Endothelial cell of umbilical vein (primary cell): ENCODE measurements at regions not wholly inside any gene's neighbourhood (a gene's known extent, or its start where the extent isn't known, plus 50 kb on each side); places are given as distances from the start of the nearest gene placed in this dataset.

Experiments
- BruUV-seq: library from RNA; stranded (reverse); fragments of 400-500 nt; replicated peaks from 2 replicates; lab custom pipeline; 2021; lab: Mats Ljungman, UMichigan
- CTCF ChIA-PET: fragments of 300-600, 350-600 bp; sonication (Branson Sonifier 250); formaldehyde crosslinking; loops from one replicate; lab custom pipeline; 2021; ENCODE audit warnings: antibody characterized with exemption, inconsistent platforms; lab: Charles Lee
- POLR2A ChIA-PET: fragments of 300-600, 350-600 bp; sonication (Branson Sonifier 250); formaldehyde crosslinking; loops from one replicate; lab custom pipeline; 2021; ENCODE audit warnings: antibody characterized with exemption, inconsistent platforms; lab: Charles Lee
- DNase-seq: peaks from one replicate; pipeline ENCODE4 v3.0.0-alpha.2; 2011; ENCODE audit warnings: low read depth, low spot score
- FAIRE-seq: peaks from 2 replicates; lab custom pipeline; 2011; peaks lifted over from hg19 to GRCh38; lab: Jason Lieb, UNC
- H2AFZ ChIP-seq: 2 replicates; pipeline ENCODE4 v1.6.0; 2012; ENCODE audit warnings: low read depth, low read length, control low read depth, inconsistent platforms
- H3K27ac ChIP-seq: 2 replicates; pipeline ENCODE4 v1.5.1; 2011; ENCODE audit warnings: low read depth, mild to moderate bottlenecking, control low read depth, low read length, moderate library complexity; ENCODE audit not compliant: insufficient read depth
- H3K27me3 ChIP-seq, 2 experiments: 2 replicates each; pipeline versions ENCODE4 v1.6.0 to v1.6.1; 2011; ENCODE audit warnings: low read length in 2 of 2, mixed read lengths in 1 of 2; ENCODE audit not compliant: control insufficient read depth in 2 of 2, insufficient read depth in 2 of 2
- H3K36me3 ChIP-seq, 2 experiments: 2 replicates in 1 of 2; 3 replicates in 1 of 2; pipeline ENCODE4 v1.5.1; 2011; ENCODE audit warnings: low read length in 2 of 2, mild to moderate bottlenecking in 1 of 2, moderate library complexity in 1 of 2; ENCODE audit not compliant: control insufficient read depth in 2 of 2, insufficient read depth in 2 of 2; ENCODE audit errors: extremely low read depth in 1 of 2
- H3K4me1 ChIP-seq: 3 replicates; pipeline ENCODE4 v1.5.1; 2011; ENCODE audit warnings: mild to moderate bottlenecking, low read length; ENCODE audit not compliant: control insufficient read depth, insufficient read depth; ENCODE audit errors: extremely low read depth
- H3K4me2 ChIP-seq: 2 replicates; pipeline ENCODE4 v1.6.1; 2011; ENCODE audit warnings: low read length, control low read depth, mixed read lengths; ENCODE audit not compliant: insufficient read depth
- H3K4me3 ChIP-seq, 3 experiments: fragments of 200-600 bp in 1 of 3; sonication (generic), shearing (Covaris generic) in 1 of 3; replicated peaks in 1 of 3; 2 replicates each; pipeline ENCODE4 v1.5.1; 2011 to 2016; ENCODE audit warnings: control low read depth in 3 of 3, low read length in 3 of 3, mild to moderate bottlenecking in 2 of 3, inconsistent platforms in 1 of 3, low read depth in 1 of 3, moderate library complexity in 1 of 3; ENCODE audit not compliant: insufficient read depth in 1 of 3
- H3K79me2 ChIP-seq: 2 replicates; pipeline ENCODE4 v1.6.0; 2012; ENCODE audit warnings: low read length, inconsistent platforms; ENCODE audit not compliant: control insufficient read depth, insufficient read depth
- H3K9ac ChIP-seq: replicated peaks from 2 replicates; pipeline ENCODE3; 2011; ENCODE audit warnings: low read length, control low read depth; ENCODE audit not compliant: insufficient read depth; ENCODE audit errors: extremely low read depth
- H3K9me1 ChIP-seq: replicated peaks from 3 replicates; pipeline ENCODE4 v1.6.0; 2011; ENCODE audit warnings: mild to moderate bottlenecking, low read length; ENCODE audit not compliant: control insufficient read depth, insufficient read depth; ENCODE audit errors: extremely low read depth
- H3K9me3 ChIP-seq: replicated peaks from 2 replicates; pipeline ENCODE4 v1.5.1; 2012; ENCODE audit warnings: low read length, inconsistent platforms; ENCODE audit not compliant: control insufficient read depth, insufficient read depth
- H4K20me1 ChIP-seq: replicated peaks from 2 replicates; pipeline ENCODE3; 2011; ENCODE audit warnings: mild to moderate bottlenecking, low read length; ENCODE audit not compliant: control insufficient read depth, insufficient read depth; ENCODE audit errors: extremely low read depth
- EZH2 ChIP-seq: IDR thresholded peaks from 2 replicates; pipeline ENCODE4 v1.6.1; 2012; ENCODE audit warnings: borderline replicate concordance, low read depth, mild to moderate bottlenecking, moderate library complexity, low read length, inconsistent platforms; ENCODE audit not compliant: severe bottlenecking
- FOS ChIP-seq: IDR thresholded peaks from 2 replicates; pipeline ENCODE4 v1.6.1; 2011; ENCODE audit warnings: mild to moderate bottlenecking, low read length, moderate library complexity, borderline replicate concordance; ENCODE audit not compliant: insufficient read depth
- GATA2 ChIP-seq: IDR thresholded peaks from 2 replicates; pipeline ENCODE4 v1.7.0; 2011; ENCODE audit warnings: low read depth, mild to moderate bottlenecking, moderate library complexity, mixed read lengths, low read length; ENCODE audit not compliant: insufficient read length, insufficient read depth
- MAX ChIP-seq: IDR thresholded peaks from 2 replicates; pipeline ENCODE4 v1.6.1; 2011; ENCODE audit not compliant: insufficient read depth, insufficient read length
- MYC ChIP-seq: IDR thresholded peaks from one replicate; pipeline ENCODE4 v1.6.1; 2011; ENCODE audit warnings: mild to moderate bottlenecking, low read depth, low read length
- POLR2AphosphoS5 ChIP-seq: IDR thresholded peaks from 2 replicates; pipeline ENCODE4 v1.6.1; 2012; ENCODE audit warnings: low read depth, mild to moderate bottlenecking, control low read depth, low read length, moderate library complexity; ENCODE audit not compliant: insufficient read depth
- dilution Hi-C: fragments of 300-500 bp; cut with MboI; formaldehyde crosslinking; loops from one replicate; pipeline ENCODE4 v1.15.0; 2019; ENCODE audit warnings: low sequenced_read_pairs; ENCODE audit not compliant: extremely low pct_ligation_motif_present
- intact Hi-C: fragments of 100-400 bp; cut with micrococcal nuclease; formaldehyde crosslinking; loops from one replicate; pipeline ENCODE4 v1.10.0; 2022
- TF ChIP-seq, protein P1 (sequence below), 2 donors: IDR thresholded peaks; 1 replicate in 1 of 2; 2 replicates in 1 of 2; pipeline ENCODE4 v1.5.1; 2011; ENCODE audit warnings: low read length in 2 of 2, mild to moderate bottlenecking in 2 of 2, moderate library complexity in 2 of 2, control low read depth in 1 of 2, inconsistent platforms in 1 of 2, low read depth in 1 of 2; ENCODE audit not compliant: insufficient read depth in 1 of 2; ENCODE audit errors: extremely low read depth in 1 of 2

DNA sequence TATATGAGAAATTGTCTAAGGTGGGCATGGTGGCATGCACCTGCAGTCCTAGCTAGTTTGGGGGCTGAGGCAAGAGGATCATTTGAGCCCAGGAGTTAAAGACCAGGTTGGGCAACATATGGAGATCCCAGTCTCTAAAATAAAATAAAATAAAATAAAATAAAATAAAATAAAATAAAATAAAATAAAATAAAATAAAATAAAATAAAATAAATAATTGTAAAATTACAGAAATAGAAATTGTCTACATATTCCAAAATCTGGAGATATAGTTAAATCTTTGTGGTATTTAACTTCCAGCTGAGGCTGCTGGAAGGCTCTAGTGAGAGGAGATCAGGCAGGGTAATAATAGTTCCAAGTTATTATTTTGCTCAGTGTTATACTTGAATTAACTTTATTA lies 1432.1 kb upstream of the CDH2 start:
- Histone ChIP-seq H3K36me3 (no peaks in the 10 kb centered on the region), H3K9me3 (no peaks in the 10 kb centered on the region), H3K4me1 (no peaks in the 10 kb centered on the region), H3K27me3 (no peaks in the 10 kb centered on the region), H2AFZ (no peak overlapping the region), H3K9me1 (no peaks in the 10 kb centered on the region), H3K27ac (no peak overlapping the region), H3K4me2 (no peak overlapping the region), H3K79me2 (no peaks in the 10 kb centered on the region), H3K4me3 (no peak overlapping the region), H4K20me1 (no peaks in the 10 kb centered on the region), H3K9ac (no peak overlapping the region)
- FAIRE-seq (no peak), DNase-seq (no peak)
- CTCF ChIA-PET = no interaction called here
- intact Hi-C loops = no loop called here
- TF ChIP-seq MAX (no peak), EZH2 (no peak), POLR2AphosphoS5 (no peak), GATA2 (no peak), MYC (no peak)
- TF ChIP-seq, protein P1, sequence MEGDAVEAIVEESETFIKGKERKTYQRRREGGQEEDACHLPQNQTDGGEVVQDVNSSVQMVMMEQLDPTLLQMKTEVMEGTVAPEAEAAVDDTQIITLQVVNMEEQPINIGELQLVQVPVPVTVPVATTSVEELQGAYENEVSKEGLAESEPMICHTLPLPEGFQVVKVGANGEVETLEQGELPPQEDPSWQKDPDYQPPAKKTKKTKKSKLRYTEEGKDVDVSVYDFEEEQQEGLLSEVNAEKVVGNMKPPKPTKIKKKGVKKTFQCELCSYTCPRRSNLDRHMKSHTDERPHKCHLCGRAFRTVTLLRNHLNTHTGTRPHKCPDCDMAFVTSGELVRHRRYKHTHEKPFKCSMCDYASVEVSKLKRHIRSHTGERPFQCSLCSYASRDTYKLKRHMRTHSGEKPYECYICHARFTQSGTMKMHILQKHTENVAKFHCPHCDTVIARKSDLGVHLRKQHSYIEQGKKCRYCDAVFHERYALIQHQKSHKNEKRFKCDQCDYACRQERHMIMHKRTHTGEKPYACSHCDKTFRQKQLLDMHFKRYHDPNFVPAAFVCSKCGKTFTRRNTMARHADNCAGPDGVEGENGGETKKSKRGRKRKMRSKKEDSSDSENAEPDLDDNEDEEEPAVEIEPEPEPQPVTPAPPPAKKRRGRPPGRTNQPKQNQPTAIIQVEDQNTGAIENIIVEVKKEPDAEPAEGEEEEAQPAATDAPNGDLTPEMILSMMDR (IDR thresholded peaks at IDR 0.05; ENCODE audit: extremely low read depth in 1 of 2, insufficient read depth in 1 of 2, low read depth in 1 of 2, low read length in 2 of 2) = no peak
- POLR2A ChIA-PET = no interaction called here
- BruUV-seq = no TSS peak
- dilution Hi-C loops = no loop called here

DNA sequence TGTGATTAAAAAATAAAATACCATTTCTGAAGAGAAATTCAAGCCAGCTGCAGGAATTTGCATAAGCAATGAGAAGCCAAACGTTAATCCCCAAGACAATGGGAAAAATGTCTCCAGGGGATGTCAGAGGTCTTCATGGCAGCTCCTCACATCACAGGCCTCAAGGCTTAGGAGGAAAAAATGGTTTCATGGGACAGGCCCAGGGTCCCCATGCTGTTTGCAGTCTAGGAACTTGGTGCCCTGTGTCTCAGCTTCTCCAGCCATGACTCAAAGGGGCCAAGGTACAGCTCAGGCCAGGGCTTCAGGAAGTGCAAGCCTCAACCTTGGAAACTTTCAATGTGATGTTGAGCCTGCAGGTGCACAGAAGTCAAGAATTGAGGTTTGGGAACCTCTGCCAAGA lies 1428.4 kb upstream of the CDH2 start:
- CTCF ChIA-PET = no interaction called here
- Histone ChIP-seq H3K9ac (no peak overlapping the region), H3K27ac (no peak overlapping the region), H3K9me1 (no peaks in the 10 kb centered on the region), H4K20me1 (no peaks in the 10 kb centered on the region), H2AFZ (no peak overlapping the region), H3K36me3 (no peaks in the 10 kb centered on the region), H3K79me2 (no peaks in the 10 kb centered on the region), H3K9me3 (no peaks in the 10 kb centered on the region), H3K4me2 (no peak overlapping the region), H3K4me3 (no peak overlapping the region), H3K4me1 (no peaks in the 10 kb centered on the region), H3K27me3 (no peaks in the 10 kb centered on the region)
- BruUV-seq = no TSS peak
- POLR2A ChIA-PET = no interaction called here
- intact Hi-C loops = no loop called here
- dilution Hi-C loops = no loop called here
- DNase-seq = no peak
- no peak for FAIRE-seq
- TF ChIP-seq FOS (no peak), GATA2 (no peak), EZH2 (no peak), POLR2AphosphoS5 (no peak)
- TF ChIP-seq, protein P1 (IDR thresholded peaks at IDR 0.05; ENCODE audit: extremely low read depth in 1 of 2, insufficient read depth in 1 of 2, low read depth in 1 of 2, low read length in 2 of 2) = no peak
